PFSK-1 (cell line): ENCODE measurements at regions not wholly inside any gene's neighbourhood (a gene's known extent, or its start where the extent isn't known, plus 50 kb on each side); places are given as distances from the start of the nearest gene placed in this dataset.

Source experiments
- FOXP2 ChIP-seq: optimal IDR thresholded peaks from 2 replicates; pipeline ENCODE3; 2011; ENCODE audit warnings: borderline replicate concordance, control low read depth, inconsistent platforms; ENCODE audit not compliant: insufficient read depth; ENCODE audit errors: extremely low read length, extremely low read depth
- POLR2AphosphoS5 ChIP-seq: IDR thresholded peaks from 2 replicates; pipeline ENCODE4 v1.6.1; 2012; ENCODE audit warnings: low read depth, mild to moderate bottlenecking, control low read depth, low read length, moderate library complexity
- SIN3A ChIP-seq: IDR thresholded peaks from 2 replicates; pipeline ENCODE4 v1.6.1; 2012; ENCODE audit warnings: mild to moderate bottlenecking, low read length, moderate library complexity, borderline replicate concordance; ENCODE audit not compliant: insufficient read depth
- TAF1 ChIP-seq: IDR thresholded peaks from 2 replicates; pipeline ENCODE4 v1.6.1; 2012; ENCODE audit warnings: low read length, control low read depth, borderline replicate concordance; ENCODE audit not compliant: insufficient read depth
- TF ChIP-seq, protein P1 (sequence below), 2 experiments: IDR thresholded peaks; 2 replicates each; pipeline versions ENCODE4 v1.6.1 to v1.8.0; 2011 to 2012; ENCODE audit warnings: low read depth in 2 of 2, low read length in 2 of 2, control low read depth in 1 of 2, inconsistent platforms in 1 of 2, mild to moderate bottlenecking in 1 of 2, moderate library complexity in 1 of 2; ENCODE audit not compliant: insufficient read depth in 1 of 2

GRCh38 chr6:134758621-134759020 lies 191.3 kb downstream of the ALDH8A1 start:
- no peak for TF ChIP-seq POLR2AphosphoS5
- no peak for TF ChIP-seq TAF1
- TF ChIP-seq, protein P1, sequence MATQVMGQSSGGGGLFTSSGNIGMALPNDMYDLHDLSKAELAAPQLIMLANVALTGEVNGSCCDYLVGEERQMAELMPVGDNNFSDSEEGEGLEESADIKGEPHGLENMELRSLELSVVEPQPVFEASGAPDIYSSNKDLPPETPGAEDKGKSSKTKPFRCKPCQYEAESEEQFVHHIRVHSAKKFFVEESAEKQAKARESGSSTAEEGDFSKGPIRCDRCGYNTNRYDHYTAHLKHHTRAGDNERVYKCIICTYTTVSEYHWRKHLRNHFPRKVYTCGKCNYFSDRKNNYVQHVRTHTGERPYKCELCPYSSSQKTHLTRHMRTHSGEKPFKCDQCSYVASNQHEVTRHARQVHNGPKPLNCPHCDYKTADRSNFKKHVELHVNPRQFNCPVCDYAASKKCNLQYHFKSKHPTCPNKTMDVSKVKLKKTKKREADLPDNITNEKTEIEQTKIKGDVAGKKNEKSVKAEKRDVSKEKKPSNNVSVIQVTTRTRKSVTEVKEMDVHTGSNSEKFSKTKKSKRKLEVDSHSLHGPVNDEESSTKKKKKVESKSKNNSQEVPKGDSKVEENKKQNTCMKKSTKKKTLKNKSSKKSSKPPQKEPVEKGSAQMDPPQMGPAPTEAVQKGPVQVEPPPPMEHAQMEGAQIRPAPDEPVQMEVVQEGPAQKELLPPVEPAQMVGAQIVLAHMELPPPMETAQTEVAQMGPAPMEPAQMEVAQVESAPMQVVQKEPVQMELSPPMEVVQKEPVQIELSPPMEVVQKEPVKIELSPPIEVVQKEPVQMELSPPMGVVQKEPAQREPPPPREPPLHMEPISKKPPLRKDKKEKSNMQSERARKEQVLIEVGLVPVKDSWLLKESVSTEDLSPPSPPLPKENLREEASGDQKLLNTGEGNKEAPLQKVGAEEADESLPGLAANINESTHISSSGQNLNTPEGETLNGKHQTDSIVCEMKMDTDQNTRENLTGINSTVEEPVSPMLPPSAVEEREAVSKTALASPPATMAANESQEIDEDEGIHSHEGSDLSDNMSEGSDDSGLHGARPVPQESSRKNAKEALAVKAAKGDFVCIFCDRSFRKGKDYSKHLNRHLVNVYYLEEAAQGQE (IDR thresholded peaks at IDR 0.05; ENCODE audit: insufficient read depth in 1 of 2, low read depth in 2 of 2, low read length in 2 of 2) = no peak
- TF ChIP-seq SIN3A = no peak
- TF ChIP-seq FOXP2 = no peak
